Dendritic cell treated with granulocyte-macrophage colony-stimulating factor and Interleukin-4, amounts not matched to agents 40 ng/mL and 50 ng/mL, for 4 days (primary cell): ENCODE measurements at regions not wholly inside any gene's neighbourhood (a gene's known extent, or its start where the extent isn't known, plus 50 kb on each side); places are given as distances from the start of the nearest gene placed in this dataset.

Experiments used
- H3K27ac Mint-ChIP-seq: one replicate; pipeline ENCODE4 v1.8.0; 2022; ENCODE audit warnings: mild to moderate bottlenecking, mixed read lengths
- H3K27me3 Mint-ChIP-seq: one replicate; pipeline ENCODE4 v1.8.0; 2022; ENCODE audit warnings: mild to moderate bottlenecking, mixed read lengths
- H3K36me3 Mint-ChIP-seq: one replicate; pipeline ENCODE4 v1.8.0; 2022; ENCODE audit warnings: low read depth, mixed read lengths
- H3K4me1 Mint-ChIP-seq: one replicate; pipeline ENCODE4 v1.8.0; 2022; ENCODE audit warnings: low read depth, mixed read lengths
- H3K4me3 Mint-ChIP-seq: one replicate; pipeline ENCODE4 v1.8.0; 2022; ENCODE audit warnings: mild to moderate bottlenecking, moderate library complexity, mixed read lengths
- H3K9me3 Mint-ChIP-seq: one replicate; pipeline ENCODE4 v1.8.0; 2022; ENCODE audit warnings: mixed read lengths
- intact Hi-C: fragments of 100-400 bp; cut with micrococcal nuclease; formaldehyde crosslinking; loops from one replicate; pipeline ENCODE4 v1.15.0; 2022

GRCh38 chr17:73713136-73713535, 68.9 kb upstream of the SDK2 start:
- Mint-ChIP-seq H3K4me3 (no peak overlapping the region), H3K4me1 (peaks cover 31% of the 10 kb centered on the region), H3K27ac (no peak overlapping the region), H3K27me3 (peaks cover 34% of the 10 kb centered on the region), H3K36me3 (no peaks in the 10 kb centered on the region), H3K9me3 (no peaks in the 10 kb centered on the region)
- intact Hi-C loops = loop anchor here (5.0 kb wide), 1 partner anchor 61 kb away; no protein-coding TSS in a partner anchor

DNA sequence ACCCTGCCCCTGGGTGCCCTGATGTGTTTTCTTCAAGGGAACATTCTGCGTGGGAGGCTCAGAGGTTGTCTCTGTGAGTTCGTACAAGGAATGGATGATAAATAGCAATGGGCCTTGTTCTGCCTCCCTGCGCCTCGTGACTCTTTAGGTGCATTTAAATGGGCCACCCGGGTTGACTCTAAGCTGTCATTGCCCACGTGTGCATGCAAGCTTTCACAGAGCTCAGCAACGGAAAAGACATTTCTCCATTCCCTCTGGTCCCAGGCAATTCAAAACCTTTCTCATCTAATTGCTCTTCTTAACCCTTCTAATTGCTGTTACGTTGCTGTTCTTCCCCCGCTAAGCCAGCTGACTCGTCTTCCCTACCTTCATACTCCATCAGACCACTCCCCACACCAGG, 71.5 kb upstream of the SDK2 start:
- Mint-ChIP-seq H3K36me3 (no peaks in the 10 kb centered on the region), H3K4me3 (no peak overlapping the region), H3K9me3 (no peaks in the 10 kb centered on the region), H3K27me3 (peaks cover 35% of the 10 kb centered on the region), H3K4me1 (peaks cover 37% of the 10 kb centered on the region), H3K27ac (no peak overlapping the region)
- intact Hi-C loops = no loop called here

DNA sequence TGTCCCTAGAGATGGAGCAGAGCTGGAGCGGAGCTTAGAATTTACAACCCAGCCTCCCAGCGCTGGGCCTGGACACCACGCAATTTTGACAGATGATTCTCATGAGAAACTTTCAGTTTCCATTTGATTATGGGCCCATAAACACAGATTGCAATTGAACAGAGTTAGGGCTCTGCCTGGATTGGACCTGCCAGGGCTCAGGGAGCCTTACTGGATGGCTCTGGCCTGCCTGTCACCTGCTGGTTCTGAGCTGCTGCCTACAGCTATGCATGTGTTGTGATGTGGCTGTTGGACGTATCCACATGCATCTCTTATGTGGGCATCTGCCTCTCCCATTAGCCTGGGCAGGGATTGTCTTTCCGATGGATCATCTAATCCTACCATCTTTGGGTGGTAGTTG, 73.4 kb upstream of the SDK2 start:
- Mint-ChIP-seq H3K4me3 (no peak overlapping the region), H3K27me3 (peaks cover 36% of the 10 kb centered on the region), H3K9me3 (no peaks in the 10 kb centered on the region), H3K27ac (no peak overlapping the region), H3K36me3 (no peaks in the 10 kb centered on the region), H3K4me1 (peaks cover 22% of the 10 kb centered on the region)
- intact Hi-C loops = no loop called here

- intact Hi-C loops = no loop called here
- Mint-ChIP-seq H3K36me3 (no peaks in the 10 kb centered on the region), H3K27me3 (peaks cover 33% of the 10 kb centered on the region), H3K9me3 (no peaks in the 10 kb centered on the region), H3K27ac (no peak overlapping the region), H3K4me1 (peaks cover 25% of the 10 kb centered on the region), H3K4me3 (no peak overlapping the region)
These were observed 74.1 kb upstream of the SDK2 start for GRCh38 chr17:73718362-73718761.

DNA sequence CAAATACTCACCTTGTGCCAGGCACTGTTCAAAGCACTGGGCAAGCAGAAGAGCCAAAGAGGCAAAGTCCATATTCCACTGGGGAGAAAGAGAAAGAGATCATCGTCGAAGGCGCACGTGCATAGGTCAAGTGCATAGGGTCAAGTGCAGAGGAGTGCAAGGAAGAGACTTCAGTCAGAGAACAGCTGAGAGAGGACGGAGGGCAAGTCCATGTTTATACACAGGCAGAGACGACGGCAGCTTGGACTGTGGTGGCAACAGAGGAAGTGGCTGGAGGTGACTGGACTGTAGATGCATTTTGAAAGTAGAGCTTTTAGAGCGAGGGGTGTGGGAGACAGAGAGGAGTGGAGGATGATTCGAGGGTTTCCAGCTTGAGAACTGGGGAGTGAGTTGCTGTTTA, 74.7 kb upstream of the SDK2 start:
- Mint-ChIP-seq H3K27ac (no peak overlapping the region), H3K4me3 (no peak overlapping the region), H3K4me1 (peaks cover 31% of the 10 kb centered on the region), H3K27me3 (peaks cover 30% of the 10 kb centered on the region), H3K9me3 (no peaks in the 10 kb centered on the region), H3K36me3 (no peaks in the 10 kb centered on the region)
- intact Hi-C loops = no loop called here

DNA sequence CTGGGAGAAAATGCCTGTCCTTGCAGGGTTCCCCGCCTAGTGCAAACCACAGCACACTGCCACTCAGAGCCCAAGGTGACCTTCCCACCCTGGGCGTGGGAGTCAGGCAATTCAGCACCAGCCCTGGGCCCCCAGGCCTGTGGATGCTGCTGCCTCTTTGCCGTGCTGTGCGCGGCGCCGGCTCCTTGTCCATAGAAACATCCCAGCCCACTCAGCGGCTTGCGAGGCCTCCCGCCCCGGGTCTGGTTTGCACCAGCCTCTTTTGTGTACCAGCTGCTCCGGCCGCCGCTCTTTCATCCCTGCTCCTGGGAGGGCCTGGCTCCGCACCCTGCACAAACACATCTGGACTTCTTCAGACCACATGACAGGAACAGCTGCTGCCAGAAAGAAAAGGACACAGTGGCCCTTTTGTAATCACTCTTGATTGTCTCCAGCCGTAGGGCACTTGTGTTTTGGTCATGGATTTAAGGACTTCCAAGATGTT, 75.4 kb upstream of the SDK2 start:
- H3K4me3 Mint-ChIP-seq = no peak overlapping the region
- intact Hi-C loops = no loop called here
- H3K36me3 Mint-ChIP-seq = no peaks in the 10 kb centered on the region
- peaks cover 36% of the 10 kb centered on the region for H3K4me1 Mint-ChIP-seq
- H3K27ac Mint-ChIP-seq = no peak overlapping the region
- H3K9me3 Mint-ChIP-seq = no peaks in the 10 kb centered on the region
- H3K27me3 Mint-ChIP-seq = peaks cover 31% of the 10 kb centered on the region

- peaks cover 36% of the 10 kb centered on the region for H3K4me1 Mint-ChIP-seq
- no peak overlapping the region for H3K27ac Mint-ChIP-seq
- H3K9me3 Mint-ChIP-seq = no peaks in the 10 kb centered on the region
- H3K36me3 Mint-ChIP-seq = no peaks in the 10 kb centered on the region
- H3K27me3 Mint-ChIP-seq = peaks cover 31% of the 10 kb centered on the region
- H3K4me3 Mint-ChIP-seq = no peak overlapping the region
- intact Hi-C loops = no loop called here
These were observed 76.1 kb upstream of the SDK2 start for GRCh38 chr17:73720187-73720834.

- Mint-ChIP-seq H3K36me3 (no peaks in the 10 kb centered on the region), H3K9me3 (no peaks in the 10 kb centered on the region), H3K27ac (no peak overlapping the region), H3K27me3 (peaks cover 34% of the 10 kb centered on the region), H3K4me1 (peaks cover 37% of the 10 kb centered on the region), H3K4me3 (no peak overlapping the region)
- intact Hi-C loops = no loop called here
These were observed 77.9 kb upstream of the SDK2 start for GRCh38 chr17:73722165-73722564.

GRCh38 chr17:73723317-73723716, 79.1 kb upstream of the SDK2 start:
- Mint-ChIP-seq H3K27ac (no peak overlapping the region), H3K36me3 (no peaks in the 10 kb centered on the region), H3K27me3 (peaks cover 34% of the 10 kb centered on the region), H3K4me3 (no peak overlapping the region), H3K4me1 (peaks cover 42% of the 10 kb centered on the region), H3K9me3 (no peaks in the 10 kb centered on the region)
- intact Hi-C loops = no loop called here

DNA sequence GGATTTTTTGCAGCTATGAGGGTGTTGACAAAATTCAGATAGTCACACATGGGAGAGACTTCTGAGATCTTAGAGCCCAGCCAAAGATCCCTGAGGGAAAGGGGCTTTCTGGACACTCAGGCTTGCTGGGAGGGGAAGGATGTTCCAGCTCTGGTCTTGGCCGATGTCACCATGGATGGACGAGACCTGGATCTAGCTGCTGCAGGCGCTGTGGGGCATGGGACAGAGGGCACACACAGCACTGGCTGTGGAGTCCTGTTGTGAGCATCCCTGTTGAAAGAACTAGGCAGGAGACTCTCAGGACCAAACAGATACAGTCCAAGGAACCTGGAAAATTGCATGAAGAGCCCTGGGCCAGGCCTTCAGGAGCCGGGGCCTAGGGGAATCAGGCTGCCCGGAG, 80.1 kb upstream of the SDK2 start:
- H3K27me3 Mint-ChIP-seq = peaks cover 30% of the 10 kb centered on the region
- no peak overlapping the region for H3K4me3 Mint-ChIP-seq
- peaks cover 5% of the 10 kb centered on the region for H3K9me3 Mint-ChIP-seq
- H3K4me1 Mint-ChIP-seq = peaks cover 39% of the 10 kb centered on the region
- intact Hi-C loops = no loop called here
- H3K27ac Mint-ChIP-seq = no peak overlapping the region
- H3K36me3 Mint-ChIP-seq = peaks cover 3% of the 10 kb centered on the region

GRCh38 chr17:73724990-73725389, 80.7 kb upstream of the SDK2 start:
- H3K4me3 Mint-ChIP-seq = no peak overlapping the region
- intact Hi-C loops = no loop called here
- H3K9me3 Mint-ChIP-seq = peaks cover 12% of the 10 kb centered on the region
- H3K27ac Mint-ChIP-seq = no peak overlapping the region
- H3K4me1 Mint-ChIP-seq = peaks cover 38% of the 10 kb centered on the region
- peaks cover 28% of the 10 kb centered on the region for H3K27me3 Mint-ChIP-seq
- peaks cover 8% of the 10 kb centered on the region for H3K36me3 Mint-ChIP-seq

DNA sequence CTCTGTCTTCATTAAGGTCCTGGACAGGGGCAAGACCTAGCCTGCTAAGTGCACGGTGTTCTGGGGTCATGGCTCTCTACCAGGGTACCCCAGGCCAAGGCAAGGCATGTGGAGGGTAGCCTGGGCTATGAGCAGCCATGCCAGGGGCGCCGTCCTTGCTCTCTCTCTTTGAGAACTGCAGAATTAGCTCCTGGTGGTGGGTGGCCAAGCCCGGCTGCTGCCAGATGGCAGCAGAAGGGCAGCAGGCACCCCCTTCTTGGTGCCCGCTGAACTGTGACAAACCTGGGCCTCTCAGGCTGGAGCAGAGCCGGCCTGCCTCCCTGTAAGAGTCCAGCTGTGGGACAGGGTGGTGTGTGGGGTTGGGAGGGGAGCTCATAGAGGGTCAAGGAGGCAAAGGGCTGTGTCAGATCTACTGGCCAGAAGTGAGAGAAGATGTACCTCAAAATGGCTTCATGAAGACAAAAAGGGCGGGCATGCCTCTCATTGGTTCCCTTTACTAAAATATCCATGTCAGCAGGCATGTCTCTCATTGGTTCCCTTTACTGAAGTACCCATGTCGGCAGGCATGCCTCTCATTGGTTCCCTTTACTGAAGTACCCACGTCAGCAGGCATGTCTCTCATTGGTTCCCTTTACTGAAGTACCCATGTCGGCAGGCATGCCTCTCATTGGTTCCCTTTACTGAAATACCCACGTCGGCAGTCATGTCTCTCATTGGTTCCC, 81.7 kb upstream of the SDK2 start:
- Mint-ChIP-seq H3K36me3 (peaks cover 13% of the 10 kb centered on the region), H3K27ac (peak overlapping the region; percentile 67), H3K4me3 (no peak overlapping the region), H3K27me3 (peaks cover 23% of the 10 kb centered on the region), H3K9me3 (peaks cover 21% of the 10 kb centered on the region), H3K4me1 (peaks cover 47% of the 10 kb centered on the region)
- intact Hi-C loops = no loop called here

DNA sequence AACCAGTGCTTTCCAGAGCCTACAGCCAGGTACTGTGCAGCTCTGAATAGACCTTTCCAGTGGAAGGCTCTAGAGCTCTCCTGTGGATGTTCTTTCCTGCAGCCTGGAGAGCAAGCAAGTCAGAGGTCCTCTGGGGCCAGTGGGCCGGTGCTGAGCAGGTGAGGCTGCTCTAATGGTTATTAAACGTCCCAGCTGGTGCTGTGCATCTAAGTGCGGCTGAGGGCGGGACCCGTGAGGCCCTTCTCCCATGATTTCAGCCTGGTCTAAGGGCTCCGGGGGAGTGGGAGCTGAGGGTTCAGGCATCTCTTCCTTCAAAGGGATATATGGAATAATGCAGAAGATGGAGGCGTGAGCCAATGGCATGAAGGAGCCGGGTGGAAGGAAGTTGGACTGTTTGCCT, 83.7 kb upstream of the SDK2 start:
- peaks cover 66% of the 10 kb centered on the region for H3K4me1 Mint-ChIP-seq
- H3K9me3 Mint-ChIP-seq = peaks cover 25% of the 10 kb centered on the region
- H3K4me3 Mint-ChIP-seq = no peak overlapping the region
- H3K27me3 Mint-ChIP-seq = peaks cover 14% of the 10 kb centered on the region
- no peak overlapping the region for H3K27ac Mint-ChIP-seq
- peaks cover 13% of the 10 kb centered on the region for H3K36me3 Mint-ChIP-seq
- intact Hi-C loops = no loop called here

- peaks cover 66% of the 10 kb centered on the region for H3K4me1 Mint-ChIP-seq
- no peak overlapping the region for H3K27ac Mint-ChIP-seq
- intact Hi-C loops = no loop called here
These were observed 84.9 kb upstream of the SDK2 start for GRCh38 chr17:73729101-73729500.

More at GRCh38 chr17:73729101-73729500, 84.9 kb upstream of the SDK2 start:
- peaks cover 13% of the 10 kb centered on the region for H3K27me3 Mint-ChIP-seq
- H3K4me3 Mint-ChIP-seq = no peak overlapping the region
- peaks cover 25% of the 10 kb centered on the region for H3K9me3 Mint-ChIP-seq
- peaks cover 13% of the 10 kb centered on the region for H3K36me3 Mint-ChIP-seq
